H54 (cell line): ENCODE measurements at regions not wholly inside any gene's neighbourhood (a gene's known extent, or its start where the extent isn't known, plus 50 kb on each side); places are given as distances from the start of the nearest gene placed in this dataset.
A peak's percentile ranks its signal among the peaks of the same experiment; 100 is the strongest.
"Not testable (repeated sequence)": the region's sequence is repeated elsewhere in the genome, so short reads cannot be mapped to it uniquely, and the experiment has no call there.

Experiments used
- DNase-seq: peaks from one replicate; pipeline ENCODE4 v3.0.0; 2011; ENCODE audit warnings: low spot score, mixed read lengths; ENCODE audit not compliant: insufficient read length
- FAIRE-seq: peaks from 3 replicates; lab custom pipeline; 2011; peaks lifted over from hg19 to GRCh38; lab: Jason Lieb, UNC
- POLR2A ChIP-seq: IDR thresholded peaks from 2 replicates; pipeline ENCODE4 v1.6.1; 2011; ENCODE audit warnings: low read depth, mild to moderate bottlenecking, low read length

DNA sequence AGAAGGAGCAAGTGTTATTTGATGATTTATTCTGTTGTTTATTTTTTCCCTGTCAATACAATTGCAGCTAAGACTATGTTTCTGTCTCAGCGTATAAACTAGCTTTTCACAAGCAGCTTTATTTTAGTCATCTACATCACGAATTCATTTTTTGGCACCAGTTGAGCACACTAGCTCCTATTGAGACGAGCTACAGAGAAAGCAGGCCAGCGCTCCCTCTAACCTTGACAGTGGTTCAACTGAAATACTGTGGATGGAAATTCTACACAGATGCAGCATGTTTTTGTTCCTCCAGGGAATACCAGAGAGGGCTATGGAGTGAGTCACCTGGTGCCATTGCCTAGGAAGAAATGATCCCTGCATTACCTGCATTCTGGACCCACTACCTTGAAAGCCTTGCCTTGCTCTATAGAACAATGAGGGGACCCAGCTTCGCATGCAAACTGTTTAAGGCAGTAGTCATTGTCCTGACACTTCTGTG is 108.2 kb upstream of the ARHGAP42 start:
- TF ChIP-seq POLR2A = no peak
- DNase-seq (no peak), FAIRE-seq (no peak)

DNA sequence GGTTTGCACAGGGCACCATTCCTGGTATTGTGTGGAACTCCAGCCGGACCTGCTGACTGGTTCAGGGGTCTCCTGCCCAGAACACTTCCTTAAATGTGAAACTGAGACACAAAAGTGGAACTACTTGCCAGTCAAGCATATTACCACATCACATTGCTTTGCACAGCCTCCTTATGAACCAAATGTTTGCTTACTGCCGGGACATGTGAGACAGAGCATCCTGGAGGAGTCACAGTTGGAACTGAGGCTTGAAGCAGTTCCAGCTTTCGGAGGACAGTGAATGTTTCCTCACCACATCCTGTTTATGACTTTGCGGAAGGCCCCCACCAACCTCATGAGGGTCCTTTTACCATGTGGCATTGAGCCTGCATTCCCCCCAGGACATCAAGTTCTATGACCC is 105.8 kb upstream of the ARHGAP42 start:
- FAIRE-seq (no peak), DNase-seq (no peak)
- no peak for TF ChIP-seq POLR2A

DNA sequence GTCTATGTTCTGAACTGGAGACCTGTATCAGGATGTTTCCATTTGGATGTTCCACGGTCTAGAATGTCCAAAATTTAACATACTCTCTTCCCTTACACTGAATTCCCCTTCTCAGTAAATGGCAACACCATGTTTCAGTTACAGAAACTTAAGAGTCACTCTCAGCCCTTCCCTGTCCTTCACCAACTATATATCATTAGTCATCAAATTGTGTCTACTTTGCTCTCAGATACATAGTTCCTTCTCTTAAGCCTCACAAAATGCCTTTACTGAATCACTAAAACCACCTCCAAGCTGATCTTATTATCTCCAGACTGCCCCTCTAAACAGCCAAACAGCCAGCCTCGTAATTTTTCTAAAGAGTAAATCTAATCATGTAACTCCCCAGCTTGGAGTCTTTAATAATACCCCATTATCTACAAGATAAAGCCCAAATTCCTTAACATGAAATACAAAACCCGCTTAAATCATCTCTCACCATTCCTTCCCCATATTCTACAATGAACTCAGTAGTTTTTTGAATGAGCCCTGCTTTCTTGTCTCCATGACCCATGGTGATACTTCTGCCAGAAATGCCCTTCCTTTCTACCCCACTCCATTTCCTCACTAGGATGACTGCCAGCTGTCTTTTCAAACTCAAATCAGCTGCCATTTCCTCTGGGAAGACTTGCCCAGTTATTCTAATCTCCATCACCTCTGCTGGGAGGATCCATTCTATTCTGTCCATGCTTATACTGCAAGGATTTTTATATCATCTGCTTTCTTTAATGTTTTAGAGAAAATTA is 102.7 kb upstream of the ARHGAP42 start:
- FAIRE-seq (no peak), DNase-seq (no peak)
- TF ChIP-seq POLR2A = no peak

DNA sequence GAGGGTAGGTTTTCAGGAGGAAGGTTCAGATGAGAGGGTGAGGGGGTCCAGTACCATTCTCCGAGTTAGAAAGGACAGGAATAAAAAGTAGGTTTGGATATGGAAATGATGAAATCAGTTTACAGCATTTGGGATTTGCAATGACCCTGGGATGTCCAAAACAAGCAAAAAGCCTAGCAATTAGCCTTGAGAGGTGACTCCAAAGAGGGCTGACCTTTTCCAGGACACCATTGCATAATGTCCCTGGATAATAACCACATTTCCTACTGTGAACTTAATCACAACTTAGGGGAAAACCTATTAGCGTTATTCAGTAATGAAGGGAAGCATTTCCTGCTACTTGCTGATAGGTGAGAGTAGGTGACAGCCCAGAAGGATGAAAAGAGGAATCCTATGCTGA is 101.4 kb upstream of the ARHGAP42 start:
- no peak for DNase-seq
- no peak for FAIRE-seq
- TF ChIP-seq POLR2A = no peak

DNA sequence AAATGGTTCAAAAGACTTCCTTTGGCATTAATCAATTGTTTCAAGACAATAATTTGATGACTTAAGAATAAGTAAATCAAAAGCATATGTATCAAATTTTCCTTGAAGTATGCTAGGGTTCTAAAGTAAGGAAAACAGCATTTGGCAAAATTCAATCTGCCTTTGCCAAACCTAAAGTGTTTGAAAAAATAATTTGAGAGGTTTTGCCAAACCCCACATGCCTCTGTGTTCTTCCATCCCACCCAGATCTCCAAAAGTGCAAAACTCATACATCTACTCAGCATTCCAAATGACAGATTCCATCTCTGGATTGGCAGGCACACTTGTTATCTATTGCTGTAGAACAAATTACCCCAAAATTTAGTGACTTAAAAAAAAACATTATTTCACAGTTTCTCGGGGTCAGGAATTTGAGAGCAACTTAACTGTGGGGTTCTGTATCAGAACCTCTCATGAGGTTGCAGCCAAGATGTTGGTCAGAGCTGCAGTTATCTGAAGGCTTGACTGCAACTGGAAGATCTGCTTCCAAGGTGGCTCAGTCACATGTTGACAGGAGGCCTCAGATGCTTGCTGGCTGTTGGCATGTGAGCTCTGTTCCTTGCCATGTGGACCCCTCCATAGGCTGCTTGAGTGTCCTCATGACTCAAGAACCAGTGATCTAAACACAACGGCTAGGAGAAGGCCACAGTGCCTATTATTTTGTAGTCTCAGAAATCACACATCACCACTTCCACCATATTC is 100.6 kb upstream of the ARHGAP42 start:
- no peak for TF ChIP-seq POLR2A
- DNase-seq (no peak), FAIRE-seq (no peak)

DNA sequence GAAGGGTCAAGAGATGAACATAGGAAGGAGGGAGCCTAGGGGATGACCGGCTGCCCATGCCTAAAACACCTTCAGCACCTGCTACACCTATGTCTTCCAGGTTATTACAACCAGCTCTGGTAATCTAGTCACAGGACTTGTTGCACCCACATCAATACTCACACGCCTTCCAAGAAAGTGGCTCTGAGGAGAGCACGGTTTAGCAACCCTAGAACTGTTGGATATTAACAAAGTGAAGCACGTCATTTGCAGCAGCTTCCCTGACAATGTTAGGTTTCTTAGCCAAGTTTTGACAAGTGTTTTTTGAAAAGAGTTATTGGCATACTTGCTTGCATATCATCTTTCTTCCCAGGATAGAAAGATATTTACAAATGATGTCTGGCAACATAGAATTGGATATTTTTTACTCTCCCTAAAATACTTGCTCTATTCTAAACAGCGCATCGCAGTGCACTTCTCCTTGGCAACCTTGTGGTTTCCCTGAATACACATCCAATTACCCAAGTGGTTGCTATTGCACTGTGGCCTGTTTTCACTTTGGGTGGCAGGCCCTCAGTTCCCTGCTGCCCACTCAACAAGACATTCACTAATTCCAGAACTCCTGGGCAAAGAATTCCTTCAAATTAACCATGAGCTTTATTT is 94.3 kb upstream of the ARHGAP42 start:
- TF ChIP-seq POLR2A = no peak
- no peak for FAIRE-seq
- DNase-seq = no peak

DNA sequence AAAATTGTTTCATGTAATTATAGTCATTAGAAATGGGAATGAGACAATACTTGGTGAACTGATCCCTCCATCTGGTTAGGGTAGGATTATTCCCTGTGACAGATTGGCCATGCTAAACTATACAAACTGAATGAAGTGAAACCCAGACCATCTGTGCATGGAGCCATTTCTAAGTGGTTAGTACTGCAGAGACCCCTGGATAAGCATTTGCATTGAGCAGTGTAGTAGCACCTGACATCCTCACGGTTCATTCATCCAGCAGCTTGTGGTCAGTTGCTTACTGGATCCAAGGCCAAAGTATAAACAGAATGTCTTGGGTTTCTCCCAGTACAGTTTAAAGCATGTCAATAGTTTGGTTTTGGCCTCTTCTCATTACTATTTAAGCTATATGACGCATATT is 93.8 kb upstream of the ARHGAP42 start:
- FAIRE-seq (no peak), DNase-seq (no peak)

DNA sequence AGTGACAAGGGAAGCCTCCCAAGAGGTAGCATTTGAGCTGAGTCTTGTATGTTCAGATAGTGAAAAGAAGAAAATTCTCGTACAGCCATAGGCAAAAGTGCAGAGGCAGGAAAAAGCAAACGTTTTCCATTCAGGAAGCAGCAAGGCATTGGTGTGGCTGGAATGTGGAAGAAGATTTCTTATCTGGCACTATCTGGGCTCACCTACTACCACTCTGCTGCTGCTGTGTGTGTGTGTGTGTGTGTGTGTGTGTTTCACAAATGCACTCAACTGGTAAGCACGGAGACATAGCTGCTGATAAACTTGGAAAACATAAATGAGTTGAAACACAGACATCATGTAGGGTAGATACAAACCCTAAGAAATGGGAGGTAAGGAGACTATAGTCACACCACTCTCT is 92.8 kb upstream of the ARHGAP42 start:
- FAIRE-seq (no peak), DNase-seq (no peak)
- no peak for TF ChIP-seq POLR2A

More for the DNA sequence above, 93.8 kb upstream of the ARHGAP42 start:
- no peak for TF ChIP-seq POLR2A

DNA sequence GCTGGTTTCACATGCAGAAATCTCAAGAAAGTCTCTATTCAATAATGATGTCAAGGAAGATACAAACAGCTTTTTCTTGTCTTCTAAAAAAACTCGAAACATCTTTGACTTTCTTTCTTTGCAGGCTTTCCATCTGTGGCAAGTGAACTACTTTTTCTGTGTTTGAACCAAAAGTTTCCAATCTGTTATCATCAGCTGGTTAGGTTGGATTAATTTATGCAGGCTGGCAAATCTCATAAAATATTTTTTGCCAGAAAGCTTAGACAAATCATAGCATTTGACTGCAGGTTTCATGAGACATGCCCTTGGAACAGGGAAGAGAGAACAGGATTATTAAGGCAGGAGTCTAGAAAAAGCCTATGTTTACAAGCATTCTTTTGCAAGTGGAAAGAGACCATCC is 86.1 kb upstream of the ARHGAP42 start:
- FAIRE-seq (no peak), DNase-seq (no peak)
- no peak for TF ChIP-seq POLR2A

DNA sequence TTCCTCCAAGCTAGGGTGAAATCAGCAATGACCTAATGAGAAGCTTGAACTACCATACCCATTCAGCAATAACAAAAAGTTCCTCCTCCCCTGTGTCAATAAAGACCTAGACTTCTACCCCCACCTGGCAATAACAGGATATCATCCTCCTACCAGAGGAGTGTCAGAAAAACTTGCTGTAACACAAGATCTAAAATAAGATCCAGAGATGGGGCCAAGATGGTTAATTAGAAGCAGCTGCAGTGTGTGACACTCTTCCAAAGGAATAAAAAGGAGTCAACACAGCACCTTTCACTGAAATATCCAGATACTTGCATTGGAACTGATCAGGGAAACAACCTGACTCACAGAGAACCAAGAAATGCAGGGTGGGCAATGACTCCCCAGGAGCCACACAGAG is 84.4 kb upstream of the ARHGAP42 start:
- FAIRE-seq = no peak
- no peak for TF ChIP-seq POLR2A
- no peak for DNase-seq

DNA sequence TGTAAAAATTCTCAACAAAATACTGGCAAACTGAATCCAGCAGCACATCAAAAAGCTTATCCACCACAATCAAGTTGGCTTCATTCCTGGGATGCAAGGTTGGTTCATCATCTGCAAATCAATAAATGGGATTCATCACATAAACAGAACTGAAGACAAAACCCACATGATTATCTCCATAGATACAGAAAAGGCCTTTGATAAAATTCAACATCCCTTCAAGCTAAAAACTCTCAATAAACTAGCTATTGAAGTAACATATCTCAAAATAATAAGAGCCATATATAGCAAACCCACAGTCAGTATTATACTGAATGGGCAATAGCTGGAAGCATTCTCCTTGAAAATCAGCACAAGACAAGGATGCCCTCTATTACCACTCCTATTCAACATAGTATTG is 79.3 kb upstream of the ARHGAP42 start:
- DNase-seq, FAIRE-seq: not testable (repeated sequence)

DNA sequence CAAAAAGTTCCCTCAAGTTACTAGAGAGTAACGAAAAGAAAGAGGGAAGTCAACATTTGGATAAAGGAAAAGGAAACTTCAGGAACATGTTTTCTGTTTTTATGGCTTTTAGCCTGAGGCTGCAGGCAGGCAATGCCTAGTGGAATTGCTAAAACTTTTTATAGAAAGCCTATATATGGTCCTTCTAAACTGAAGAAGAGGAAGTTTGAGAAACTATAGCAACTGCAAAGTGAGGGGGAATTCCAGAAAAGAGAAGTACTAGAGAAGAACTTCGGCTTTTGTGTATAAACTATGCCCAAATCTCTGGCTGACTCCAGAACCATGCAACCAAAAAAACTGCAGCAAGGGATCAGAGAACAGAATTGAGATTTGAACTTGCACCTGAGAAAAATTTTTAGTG is 74.3 kb upstream of the ARHGAP42 start:
- no peak for TF ChIP-seq POLR2A
- no peak for FAIRE-seq
- DNase-seq = no peak

DNA sequence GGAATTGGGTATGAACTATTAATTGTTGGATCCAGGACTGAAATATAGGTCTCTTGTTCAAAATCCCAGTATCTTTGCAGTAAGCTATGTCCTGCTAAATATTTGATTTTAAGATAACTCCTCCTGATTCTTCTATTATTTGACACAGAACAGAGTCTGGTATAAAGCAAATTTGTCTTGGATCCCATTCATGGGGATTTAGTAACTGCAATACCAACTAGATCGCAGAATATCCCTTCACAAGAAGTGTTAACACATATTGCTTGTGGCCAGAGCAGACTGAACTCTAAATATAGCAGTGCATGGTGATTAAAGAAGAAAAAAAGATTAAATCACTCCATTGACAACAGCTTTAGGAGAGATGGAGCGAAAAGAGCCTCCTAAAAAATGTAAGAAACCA is 68.2 kb upstream of the ARHGAP42 start:
- no peak for DNase-seq
- no peak for TF ChIP-seq POLR2A
- FAIRE-seq = no peak

DNA sequence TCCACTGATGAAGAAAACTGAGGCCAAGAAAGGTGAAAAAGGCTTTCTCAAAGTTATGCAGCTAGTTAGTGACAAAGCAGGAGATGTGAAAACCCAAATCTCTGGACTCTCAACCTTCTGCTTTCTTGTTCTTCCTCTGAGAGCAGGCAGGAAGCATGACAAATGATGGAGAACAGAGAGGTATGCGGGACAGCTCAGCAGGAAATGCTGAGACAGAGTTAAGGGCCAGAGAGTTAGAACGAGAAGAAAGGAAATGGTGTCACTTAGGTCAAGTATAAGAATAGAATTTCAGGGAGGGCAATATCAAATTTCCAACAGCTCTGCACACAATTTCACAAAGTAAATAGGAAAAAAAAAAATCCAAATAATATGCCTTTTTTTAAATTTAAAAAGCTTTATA is 67.6 kb upstream of the ARHGAP42 start:
- FAIRE-seq (no peak), DNase-seq (peak; percentile 1)
- no peak for TF ChIP-seq POLR2A
